ENCODE measurements at regions not wholly inside any gene's neighbourhood (a gene's known extent, or its start where the extent isn't known, plus 50 kb on each side); places are given as distances from the start of the nearest gene placed in this dataset.

- TF ChIP-seq CTCF (IDR thresholded peaks at IDR 0.05) (no peak), POLR2A (IDR thresholded peaks at IDR 0.05) (no peak), EP300 (IDR thresholded peaks at IDR 0.05) (no peak)
Observed at GRCh38 chr6:21377356-21377755, 216.2 kb upstream of the SOX4 start.
